ENCODE measurements at regions not wholly inside any gene's neighbourhood (a gene's known extent, or its start where the extent isn't known, plus 50 kb on each side); places are given as distances from the start of the nearest gene placed in this dataset.

GRCh38 chr12:91574975-91575374 is 392.4 kb upstream of the DCN start:
- H3K27me3 ChIP-seq (ENCODE audit: insufficient read depth, low read length) = no peaks in the 10 kb centered on the region
- H3K9ac ChIP-seq (ENCODE audit: low read length) = no peak overlapping the region
- no peak overlapping the region for H3K4me3 ChIP-seq (ENCODE audit: low read depth, low read length, poor library complexity, severe bottlenecking)
- H3K4me1 ChIP-seq (ENCODE audit: insufficient read depth, low read length, severe bottlenecking) = no peaks in the 10 kb centered on the region
- no peaks in the 10 kb centered on the region for H3F3A ChIP-seq (ENCODE audit: insufficient read depth, low read length)
- TF ChIP-seq, protein P1, sequence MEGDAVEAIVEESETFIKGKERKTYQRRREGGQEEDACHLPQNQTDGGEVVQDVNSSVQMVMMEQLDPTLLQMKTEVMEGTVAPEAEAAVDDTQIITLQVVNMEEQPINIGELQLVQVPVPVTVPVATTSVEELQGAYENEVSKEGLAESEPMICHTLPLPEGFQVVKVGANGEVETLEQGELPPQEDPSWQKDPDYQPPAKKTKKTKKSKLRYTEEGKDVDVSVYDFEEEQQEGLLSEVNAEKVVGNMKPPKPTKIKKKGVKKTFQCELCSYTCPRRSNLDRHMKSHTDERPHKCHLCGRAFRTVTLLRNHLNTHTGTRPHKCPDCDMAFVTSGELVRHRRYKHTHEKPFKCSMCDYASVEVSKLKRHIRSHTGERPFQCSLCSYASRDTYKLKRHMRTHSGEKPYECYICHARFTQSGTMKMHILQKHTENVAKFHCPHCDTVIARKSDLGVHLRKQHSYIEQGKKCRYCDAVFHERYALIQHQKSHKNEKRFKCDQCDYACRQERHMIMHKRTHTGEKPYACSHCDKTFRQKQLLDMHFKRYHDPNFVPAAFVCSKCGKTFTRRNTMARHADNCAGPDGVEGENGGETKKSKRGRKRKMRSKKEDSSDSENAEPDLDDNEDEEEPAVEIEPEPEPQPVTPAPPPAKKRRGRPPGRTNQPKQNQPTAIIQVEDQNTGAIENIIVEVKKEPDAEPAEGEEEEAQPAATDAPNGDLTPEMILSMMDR (IDR thresholded peaks at IDR 0.05; ENCODE audit: low read length) = no peak
- TF ChIP-seq EZH2 (IDR thresholded peaks at IDR 0.05; ENCODE audit: borderline replicate concordance, low read length) = no peak
- no peaks in the 10 kb centered on the region for H3K9me3 ChIP-seq (ENCODE audit: low read length)
- no peak overlapping the region for H3K27ac ChIP-seq (ENCODE audit: low read depth, low read length, poor library complexity, severe bottlenecking)
- H3K4me2 ChIP-seq (ENCODE audit: low read length) = no peak overlapping the region
- H2AFZ ChIP-seq (ENCODE audit: low read length) = no peak overlapping the region
- H3K79me2 ChIP-seq (ENCODE audit: insufficient read depth, low read length) = no peaks in the 10 kb centered on the region
- no peaks in the 10 kb centered on the region for H3K9me2 ChIP-seq (ENCODE audit: low read depth, low read length)
- no peaks in the 10 kb centered on the region for H4K20me1 ChIP-seq (ENCODE audit: insufficient read depth, low read length)
- H3K36me3 ChIP-seq (ENCODE audit: insufficient read depth, low read length) = no peaks in the 10 kb centered on the region

DNA sequence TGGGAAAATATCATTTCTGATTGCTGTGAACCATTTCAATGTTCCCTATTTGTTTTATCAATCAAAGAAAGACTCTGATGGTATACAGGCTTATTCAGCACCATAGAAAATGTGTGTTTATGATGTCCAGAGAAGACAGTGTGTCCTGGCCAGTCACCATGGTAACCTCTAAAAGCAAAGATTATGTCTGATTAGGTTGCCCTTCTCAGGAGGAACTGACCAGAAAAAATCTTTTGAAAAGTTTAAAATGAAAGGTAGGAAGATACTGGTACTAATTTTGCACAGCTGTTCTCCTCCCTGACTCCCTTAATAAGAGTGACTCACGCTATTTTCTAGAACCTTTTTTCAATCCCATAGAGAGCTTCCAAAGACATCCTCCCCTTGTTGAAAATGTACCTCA is 391.8 kb upstream of the DCN start:
- Histone ChIP-seq H4K20me1 (ENCODE audit: insufficient read depth, low read length) (no peaks in the 10 kb centered on the region), H2AFZ (ENCODE audit: low read length) (no peak overlapping the region), H3K79me2 (ENCODE audit: insufficient read depth, low read length) (no peaks in the 10 kb centered on the region), H3K9me2 (ENCODE audit: low read depth, low read length) (no peaks in the 10 kb centered on the region), H3K4me3 (ENCODE audit: low read depth, low read length, poor library complexity, severe bottlenecking) (no peak overlapping the region), H3K27ac (ENCODE audit: low read depth, low read length, poor library complexity, severe bottlenecking) (no peak overlapping the region), H3F3A (ENCODE audit: insufficient read depth, low read length) (no peaks in the 10 kb centered on the region), H3K36me3 (ENCODE audit: insufficient read depth, low read length) (no peaks in the 10 kb centered on the region), H3K4me1 (ENCODE audit: insufficient read depth, low read length, severe bottlenecking) (no peaks in the 10 kb centered on the region), H3K9me3 (ENCODE audit: low read length) (no peaks in the 10 kb centered on the region), H3K27me3 (ENCODE audit: insufficient read depth, low read length) (no peaks in the 10 kb centered on the region), H3K4me2 (ENCODE audit: low read length) (no peak overlapping the region), H3K9ac (ENCODE audit: low read length) (no peak overlapping the region)
- no peak for TF ChIP-seq EZH2 (IDR thresholded peaks at IDR 0.05; ENCODE audit: borderline replicate concordance, low read length)
- TF ChIP-seq, protein P1 (IDR thresholded peaks at IDR 0.05; ENCODE audit: low read length) = no peak

DNA sequence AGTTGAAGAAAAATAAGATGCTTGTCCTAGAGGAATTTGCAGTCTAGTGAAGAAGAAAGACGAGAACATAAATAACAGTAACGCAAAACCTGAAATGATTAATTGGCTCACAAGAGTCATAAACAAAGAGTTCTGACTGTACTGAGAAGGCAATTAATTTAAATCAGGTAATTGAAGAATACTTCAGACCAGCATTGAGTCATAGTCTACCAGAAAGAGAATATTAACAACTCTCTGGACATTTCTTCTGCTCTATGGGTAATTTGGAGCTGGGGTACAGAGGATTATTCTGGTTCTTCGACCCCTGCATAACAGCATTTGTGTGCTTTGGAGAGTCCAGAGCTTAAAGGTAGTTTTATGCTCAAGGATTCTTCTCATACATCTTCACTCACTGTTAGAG is 390.3 kb upstream of the DCN start:
- no peak overlapping the region for H3K27ac ChIP-seq (ENCODE audit: low read depth, low read length, poor library complexity, severe bottlenecking)
- H3K36me3 ChIP-seq (ENCODE audit: insufficient read depth, low read length) = no peaks in the 10 kb centered on the region
- H2AFZ ChIP-seq (ENCODE audit: low read length) = no peak overlapping the region
- H3K4me2 ChIP-seq (ENCODE audit: low read length) = no peak overlapping the region
- no peaks in the 10 kb centered on the region for H3K27me3 ChIP-seq (ENCODE audit: insufficient read depth, low read length)
- no peaks in the 10 kb centered on the region for H3K4me1 ChIP-seq (ENCODE audit: insufficient read depth, low read length, severe bottlenecking)
- TF ChIP-seq, protein P1 (IDR thresholded peaks at IDR 0.05; ENCODE audit: low read length) = no peak
- TF ChIP-seq EZH2 (IDR thresholded peaks at IDR 0.05; ENCODE audit: borderline replicate concordance, low read length) = no peak
- no peaks in the 10 kb centered on the region for H3K79me2 ChIP-seq (ENCODE audit: insufficient read depth, low read length)
- H3K9me2 ChIP-seq (ENCODE audit: low read depth, low read length) = no peaks in the 10 kb centered on the region
- no peak overlapping the region for H3K4me3 ChIP-seq (ENCODE audit: low read depth, low read length, poor library complexity, severe bottlenecking)
- H4K20me1 ChIP-seq (ENCODE audit: insufficient read depth, low read length) = no peaks in the 10 kb centered on the region
- no peaks in the 10 kb centered on the region for H3F3A ChIP-seq (ENCODE audit: insufficient read depth, low read length)
- no peaks in the 10 kb centered on the region for H3K9me3 ChIP-seq (ENCODE audit: low read length)
- no peak overlapping the region for H3K9ac ChIP-seq (ENCODE audit: low read length)
